OCI-LY3 (cell line): ENCODE measurements at regions not wholly inside any gene's neighbourhood (a gene's known extent, or its start where the extent isn't known, plus 50 kb on each side); places are given as distances from the start of the nearest gene placed in this dataset.

Experiments
- H2AFZ ChIP-seq: fragments of 200-600, 300-600 bp; shearing (Covaris generic); 2 replicates; pipeline ENCODE4 v1.6.0; 2014; ENCODE audit warnings: antibody characterized with exemption, low read depth, low read length
- H3K27ac ChIP-seq: fragments of 200-600, 300-600 bp; sonication (generic); 2 replicates; pipeline ENCODE4 v1.5.1; 2014; ENCODE audit warnings: mild to moderate bottlenecking, low read length, moderate library complexity, mixed read lengths
- H3K27me3 ChIP-seq: fragments of 200-600, 300-600 bp; sonication (generic); 2 replicates; pipeline ENCODE4 v1.6.1; 2014; ENCODE audit warnings: low read depth, low read length, mixed read lengths
- H3K36me3 ChIP-seq: fragments of 200-600, 300-600 bp; sonication (generic); replicated peaks from 2 replicates; pipeline ENCODE3; 2014; ENCODE audit warnings: low read depth, low read length, mixed read lengths
- H3K4me1 ChIP-seq: fragments of 300-600, 200-600 bp; sonication (generic); 2 replicates; pipeline ENCODE4 v1.6.1; 2014; ENCODE audit warnings: low read length, mixed read lengths
- H3K4me2 ChIP-seq: fragments of 200-600, 300-600 bp; sonication (generic); 2 replicates; pipeline ENCODE4 v1.6.1; 2014; ENCODE audit warnings: low read length, mixed read lengths
- H3K4me3 ChIP-seq: fragments of 300-600, 200-600 bp; sonication (generic); 2 replicates; pipeline ENCODE4 v1.5.1; 2014; ENCODE audit warnings: antibody characterized with exemption, mild to moderate bottlenecking, low read length, moderate library complexity
- H3K79me2 ChIP-seq: fragments of 300-600, 200-600 bp; shearing (Covaris generic); 2 replicates; pipeline ENCODE4 v1.6.1; 2014; ENCODE audit warnings: mild to moderate bottlenecking, low read length, mixed read lengths
- H3K9ac ChIP-seq: fragments of 300-600, 200-600 bp; shearing (Covaris generic); 2 replicates; pipeline ENCODE4 v1.6.0; 2014; ENCODE audit warnings: mild to moderate bottlenecking, low read length, moderate library complexity
- H3K9me3 ChIP-seq: fragments of 200-600, 300-600 bp; shearing (Covaris generic); 2 replicates; pipeline ENCODE4 v1.6.1; 2014; ENCODE audit warnings: low read length, mixed read lengths; ENCODE audit not compliant: insufficient read depth
- H4K20me1 ChIP-seq: fragments of 200-600, 300-600 bp; sonication (generic); 2 replicates; pipeline ENCODE4 v1.6.1; 2016; ENCODE audit warnings: low read length, mixed read lengths; ENCODE audit not compliant: insufficient read depth
- EZH2phosphoT487 ChIP-seq: fragments of 200-600 bp; shearing (Covaris generic); IDR thresholded peaks from 2 replicates; pipeline ENCODE4 v1.6.1; 2018; ENCODE audit warnings: antibody characterized with exemption, mixed run types, low read depth
- TF ChIP-seq, protein P1 (sequence below): fragments of 200-600, 300-600 bp; sonication (generic); IDR thresholded peaks from 2 replicates; pipeline ENCODE4 v1.5.1; 2014; ENCODE audit warnings: antibody characterized with exemption, low read length, low read depth

DNA sequence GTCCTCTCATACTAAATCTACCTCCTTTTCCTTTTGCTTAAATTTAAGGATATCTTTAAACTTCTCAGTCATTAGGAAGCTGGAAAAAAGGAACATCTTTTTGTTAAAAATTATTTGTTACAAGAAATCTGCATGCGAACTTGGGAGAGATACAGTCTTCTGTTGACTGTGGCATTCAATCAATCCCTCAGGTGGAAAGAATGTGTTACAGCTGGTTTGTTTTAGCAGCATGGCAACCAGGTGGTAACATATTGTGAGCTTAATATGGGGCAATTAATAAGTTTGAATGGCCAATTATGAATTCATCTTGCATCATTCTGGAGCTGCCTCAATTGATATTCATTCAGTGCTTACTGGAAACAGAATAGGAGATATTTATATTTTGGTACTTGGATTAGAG lies 135.0 kb downstream of the GC start:
- no peak overlapping the region for H3K9ac ChIP-seq
- H3K27me3 ChIP-seq: no peaks in the 10 kb centered on the region
- H3K36me3 ChIP-seq: no peaks in the 10 kb centered on the region
- H3K4me2 ChIP-seq: no peak overlapping the region
- no peaks in the 10 kb centered on the region for H4K20me1 ChIP-seq
- H3K4me1 ChIP-seq: no peaks in the 10 kb centered on the region
- no peak for TF ChIP-seq EZH2phosphoT487
- TF ChIP-seq, protein P1, sequence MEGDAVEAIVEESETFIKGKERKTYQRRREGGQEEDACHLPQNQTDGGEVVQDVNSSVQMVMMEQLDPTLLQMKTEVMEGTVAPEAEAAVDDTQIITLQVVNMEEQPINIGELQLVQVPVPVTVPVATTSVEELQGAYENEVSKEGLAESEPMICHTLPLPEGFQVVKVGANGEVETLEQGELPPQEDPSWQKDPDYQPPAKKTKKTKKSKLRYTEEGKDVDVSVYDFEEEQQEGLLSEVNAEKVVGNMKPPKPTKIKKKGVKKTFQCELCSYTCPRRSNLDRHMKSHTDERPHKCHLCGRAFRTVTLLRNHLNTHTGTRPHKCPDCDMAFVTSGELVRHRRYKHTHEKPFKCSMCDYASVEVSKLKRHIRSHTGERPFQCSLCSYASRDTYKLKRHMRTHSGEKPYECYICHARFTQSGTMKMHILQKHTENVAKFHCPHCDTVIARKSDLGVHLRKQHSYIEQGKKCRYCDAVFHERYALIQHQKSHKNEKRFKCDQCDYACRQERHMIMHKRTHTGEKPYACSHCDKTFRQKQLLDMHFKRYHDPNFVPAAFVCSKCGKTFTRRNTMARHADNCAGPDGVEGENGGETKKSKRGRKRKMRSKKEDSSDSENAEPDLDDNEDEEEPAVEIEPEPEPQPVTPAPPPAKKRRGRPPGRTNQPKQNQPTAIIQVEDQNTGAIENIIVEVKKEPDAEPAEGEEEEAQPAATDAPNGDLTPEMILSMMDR: no peak
- no peaks in the 10 kb centered on the region for H3K79me2 ChIP-seq
- no peak overlapping the region for H3K27ac ChIP-seq
- H3K9me3 ChIP-seq: no peaks in the 10 kb centered on the region
- H3K4me3 ChIP-seq: no peak overlapping the region
- H2AFZ ChIP-seq: no peak overlapping the region

DNA sequence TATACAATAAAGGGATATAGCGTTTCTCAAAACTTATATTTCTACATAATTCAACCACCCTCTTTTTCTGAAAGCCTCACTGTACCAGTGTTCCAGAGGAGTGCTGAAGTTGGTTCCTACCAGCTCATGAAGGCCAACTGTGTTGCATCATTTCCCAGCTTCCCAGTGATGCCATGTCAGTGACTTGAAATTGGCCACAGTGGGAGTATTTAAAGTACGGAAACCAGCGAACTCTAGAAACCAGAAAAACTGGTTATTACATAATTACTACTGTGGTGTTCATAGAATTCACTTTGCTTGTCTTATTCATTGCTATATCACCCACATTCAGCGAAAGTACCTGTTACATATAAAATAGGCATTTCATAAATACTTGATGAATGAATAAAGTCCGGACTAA lies 135.4 kb downstream of the GC start:
- TF ChIP-seq EZH2phosphoT487: no peak
- TF ChIP-seq, protein P1: no peak
- H2AFZ ChIP-seq: no peak overlapping the region
- H3K9me3 ChIP-seq: no peaks in the 10 kb centered on the region
- no peaks in the 10 kb centered on the region for H3K4me1 ChIP-seq
- no peak overlapping the region for H3K4me2 ChIP-seq
- no peak overlapping the region for H3K4me3 ChIP-seq
- no peaks in the 10 kb centered on the region for H3K79me2 ChIP-seq
- H4K20me1 ChIP-seq: no peaks in the 10 kb centered on the region
- no peak overlapping the region for H3K27ac ChIP-seq
- H3K27me3 ChIP-seq: no peaks in the 10 kb centered on the region
- no peak overlapping the region for H3K9ac ChIP-seq
- no peaks in the 10 kb centered on the region for H3K36me3 ChIP-seq

DNA sequence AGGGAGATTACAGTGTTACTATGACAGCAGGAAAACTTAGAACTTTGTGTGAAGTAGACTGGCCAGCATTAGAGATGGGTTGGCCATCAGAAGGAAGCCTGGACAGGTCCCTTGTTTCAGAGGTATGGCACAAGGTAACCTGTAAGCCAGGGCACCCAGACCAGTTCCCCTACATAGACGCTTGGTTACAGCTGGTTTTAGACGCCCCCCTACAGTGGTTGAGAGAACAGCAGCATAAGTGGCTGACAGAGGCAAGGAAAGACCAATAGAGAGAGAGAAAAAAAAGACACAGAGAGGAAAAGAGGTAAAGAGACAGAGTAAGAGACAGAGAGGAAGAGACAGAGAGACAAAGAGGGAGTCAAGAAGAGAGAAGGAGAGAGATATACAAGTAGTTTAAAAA lies 144.5 kb downstream of the GC start:
- Histone ChIP-seq H3K4me3 (no peak overlapping the region), H3K4me2 (no peak overlapping the region), H3K9ac (no peak overlapping the region), H3K4me1 (no peaks in the 10 kb centered on the region), H2AFZ (no peak overlapping the region), H3K27ac (no peak overlapping the region), H3K79me2 (no peaks in the 10 kb centered on the region), H4K20me1 (no peaks in the 10 kb centered on the region), H3K9me3 (no peaks in the 10 kb centered on the region), H3K36me3 (no peaks in the 10 kb centered on the region), H3K27me3 (no peaks in the 10 kb centered on the region)
- TF ChIP-seq, protein P1: no peak
- no peak for TF ChIP-seq EZH2phosphoT487

DNA sequence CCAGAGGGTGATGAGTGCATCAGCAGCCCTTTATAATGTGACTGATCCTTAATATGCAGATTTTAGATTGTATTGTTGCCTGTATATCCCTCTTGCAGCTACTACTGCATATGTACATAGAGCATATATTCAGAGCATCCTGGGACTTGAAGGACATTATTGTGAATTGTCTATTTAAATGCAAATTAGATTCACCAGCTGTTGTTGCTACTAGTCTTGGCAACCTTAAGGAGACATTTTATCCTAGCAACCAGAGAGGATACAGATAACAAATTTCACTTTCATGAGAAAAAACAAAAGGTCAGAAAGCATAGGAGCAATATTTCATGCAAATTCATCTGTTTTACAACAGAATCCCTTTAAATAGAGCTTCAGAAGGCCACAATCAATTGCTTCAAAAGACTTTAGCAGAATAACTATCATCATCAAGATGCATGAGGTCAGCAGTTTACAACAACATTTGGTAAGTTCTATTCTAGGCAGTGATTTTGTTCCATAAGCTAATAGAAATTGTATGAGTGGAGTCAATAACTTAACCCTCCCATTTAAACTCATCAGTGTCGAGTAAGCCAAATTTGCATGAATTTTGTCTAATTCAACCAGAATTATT lies 148.6 kb downstream of the GC start:
- Histone ChIP-seq H3K27ac (no peak overlapping the region), H3K4me3 (no peak overlapping the region), H3K9ac (no peak overlapping the region), H3K4me1 (no peaks in the 10 kb centered on the region), H3K27me3 (no peaks in the 10 kb centered on the region), H3K79me2 (no peaks in the 10 kb centered on the region), H2AFZ (no peak overlapping the region; the same call in 1 of the 2 replicates), H3K9me3 (no peaks in the 10 kb centered on the region), H3K36me3 (no peaks in the 10 kb centered on the region), H3K4me2 (no peak overlapping the region), H4K20me1 (no peaks in the 10 kb centered on the region)
- TF ChIP-seq EZH2phosphoT487: no peak
- TF ChIP-seq, protein P1: no peak
